H1 (cell line): ENCODE measurements at regions not wholly inside any gene's neighbourhood (a gene's known extent, or its start where the extent isn't known, plus 50 kb on each side); places are given as distances from the start of the nearest gene placed in this dataset.

Experiments used
- CTCF ChIA-PET: fragments of 300-600 bp; sonication (Branson Sonifier 250); formaldehyde crosslinking; loops from one replicate; lab custom pipeline; 2021; ENCODE audit not compliant: partially characterized antibody; lab: Charles Lee
- POLR2A ChIA-PET: fragments of 300-600 bp; sonication (Branson Sonifier 250); formaldehyde crosslinking; loops from one replicate; lab custom pipeline; 2021; ENCODE audit warnings: inconsistent platforms; ENCODE audit not compliant: partially characterized antibody; lab: Charles Lee
- DNase-seq, 2 experiments: peaks; one replicate each; pipeline versions ENCODE4 v3.0.0 to v3.0.0-alpha.2; 2010 to 2022; ENCODE audit warnings: low spot score in 2 of 2, low read depth in 1 of 2, mixed read lengths in 1 of 2
- FAIRE-seq: peaks from 2 replicates; lab custom pipeline; 2011; peaks lifted over from hg19 to GRCh38; lab: Jason Lieb, UNC
- H2AFZ ChIP-seq: 2 replicates; pipeline ENCODE4 v1.8.1; 2012; ENCODE audit warnings: low read length, inconsistent platforms
- H2AK5ac ChIP-seq: 2 replicates; pipeline ENCODE4 v1.6.1; 2013; ENCODE audit warnings: low read depth, low read length
- H2BK120ac ChIP-seq: replicated peaks from 2 replicates; pipeline ENCODE3; 2013; ENCODE audit warnings: low read depth, low read length, inconsistent platforms
- H2BK12ac ChIP-seq: 2 replicates; pipeline ENCODE4 v1.6.1; 2013; ENCODE audit warnings: low read depth, low read length
- H2BK15ac ChIP-seq: 2 replicates; pipeline ENCODE4 v1.6.1; 2013; ENCODE audit warnings: low read length
- H2BK20ac ChIP-seq: 2 replicates; pipeline ENCODE4 v1.6.1; 2013; ENCODE audit warnings: low read length
- H2BK5ac ChIP-seq: 2 replicates; pipeline ENCODE4 v1.6.1; 2013; ENCODE audit warnings: low read depth, low read length
- H3K14ac ChIP-seq: 2 replicates; pipeline ENCODE4 v1.6.1; 2013; ENCODE audit warnings: inconsistent platforms; ENCODE audit not compliant: insufficient read length
- H3K18ac ChIP-seq: 2 replicates; pipeline ENCODE4 v1.6.1; 2013; ENCODE audit warnings: low read length; ENCODE audit errors: extremely low read depth
- H3K23ac ChIP-seq: 2 replicates; pipeline ENCODE4 v1.6.1; 2013; ENCODE audit warnings: inconsistent platforms; ENCODE audit not compliant: insufficient read length
- H3K23me2 ChIP-seq: 2 replicates; pipeline ENCODE4 v1.6.1; 2013; ENCODE audit warnings: low read depth, low read length
- H3K27ac ChIP-seq: 2 replicates; pipeline ENCODE4 v1.6.1; 2011; ENCODE audit warnings: low read depth, low read length, inconsistent platforms
- H3K27me3 ChIP-seq, 4 experiments: replicated peaks in 1 of 4; 1 replicate in 1 of 4; 2 replicates in 3 of 4; pipeline versions ENCODE4 v1.6.1 to v1.8.1; 2011 to 2013; ENCODE audit warnings: low read length in 3 of 4, mild to moderate bottlenecking in 3 of 4, inconsistent platforms in 2 of 4, mixed read lengths in 2 of 4, moderate library complexity in 1 of 4; ENCODE audit not compliant: control insufficient read depth in 3 of 4, insufficient read depth in 3 of 4; ENCODE audit errors: extremely low read depth in 1 of 4
- H3K36me3 ChIP-seq, 4 experiments: 2 replicates each; pipeline versions ENCODE4 v1.6.1 to v1.8.1; 2011 to 2013; ENCODE audit warnings: mild to moderate bottlenecking in 4 of 4, low read length in 3 of 4, moderate library complexity in 2 of 4, control low read depth in 1 of 4, inconsistent platforms in 1 of 4; ENCODE audit not compliant: insufficient read depth in 4 of 4, control insufficient read depth in 2 of 4
- H3K4ac ChIP-seq: replicated peaks from 2 replicates; pipeline ENCODE3; 2013; ENCODE audit warnings: low read length, low read depth, mixed read lengths, inconsistent platforms; ENCODE audit not compliant: insufficient read length
- H3K4me1 ChIP-seq, 4 experiments: replicated peaks in 1 of 4; 1 replicate in 1 of 4; 2 replicates in 3 of 4; pipeline versions ENCODE4 v1.6.1 to v1.8.1; 2011 to 2013; ENCODE audit warnings: low read length in 3 of 4, inconsistent platforms in 2 of 4, mixed read lengths in 1 of 4; ENCODE audit not compliant: insufficient read depth in 4 of 4, control insufficient read depth in 3 of 4
- H3K4me2 ChIP-seq, 2 experiments: 2 replicates each; pipeline versions ENCODE4 v1.6.1 to v1.8.1; 2011 to 2013; ENCODE audit warnings: low read depth in 2 of 2, low read length in 2 of 2, control low read depth in 1 of 2, inconsistent platforms in 1 of 2, mild to moderate bottlenecking in 1 of 2; ENCODE audit not compliant: insufficient read depth in 1 of 2
- H3K4me3 ChIP-seq, 4 experiments: fragments of 200-600, 300-600 bp in 1 of 4; sonication (generic), shearing (Covaris generic), sonication (Bioruptor Twin) in 1 of 4; 2 replicates each; pipeline versions ENCODE4 v1.5.1 to v1.8.1; 2011 to 2016; ENCODE audit warnings: low read length in 4 of 4, low read depth in 3 of 4, control low read depth in 2 of 4, inconsistent platforms in 2 of 4, mild to moderate bottlenecking in 2 of 4, mixed read lengths in 1 of 4, moderate library complexity in 1 of 4; ENCODE audit not compliant: insufficient read depth in 2 of 4; ENCODE audit errors: extremely low read depth in 1 of 4
- H3K56ac ChIP-seq: replicated peaks from 2 replicates; pipeline ENCODE3; 2013; ENCODE audit warnings: low read depth, mild to moderate bottlenecking, mixed read lengths, low read length, inconsistent platforms; ENCODE audit not compliant: insufficient read length
- H3K79me1 ChIP-seq: 2 replicates; pipeline ENCODE4 v1.6.1; 2013; ENCODE audit warnings: low read depth, low read length, control low read depth
- H3K79me2 ChIP-seq, 2 experiments: 2 replicates each; pipeline versions ENCODE4 v1.6.1 to v1.8.1; 2012 to 2013; ENCODE audit warnings: low read length in 2 of 2, mild to moderate bottlenecking in 2 of 2, inconsistent platforms in 1 of 2; ENCODE audit not compliant: insufficient read depth in 2 of 2, control insufficient read depth in 1 of 2
- H3K9ac ChIP-seq, 4 experiments: replicated peaks in 1 of 4; 1 replicate in 1 of 4; 2 replicates in 3 of 4; pipeline versions ENCODE4 v1.6.1 to v1.8.1; 2011 to 2013; ENCODE audit warnings: low read depth in 3 of 4, low read length in 3 of 4, control low read depth in 2 of 4, mild to moderate bottlenecking in 2 of 4, moderate library complexity in 2 of 4, inconsistent platforms in 1 of 4; ENCODE audit errors: extremely low read depth in 1 of 4
- H3K9me3 ChIP-seq, 2 experiments: 2 replicates each; pipeline versions ENCODE4 v1.6.1 to v1.8.1; 2012 to 2013; ENCODE audit warnings: mild to moderate bottlenecking in 2 of 2, moderate library complexity in 2 of 2, control low read depth in 1 of 2, inconsistent platforms in 1 of 2, low read depth in 1 of 2, low read length in 1 of 2, mixed read lengths in 1 of 2; ENCODE audit not compliant: insufficient read depth in 2 of 2
- H4K20me1 ChIP-seq, 2 experiments: replicated peaks in 1 of 2; 2 replicates each; pipeline versions ENCODE3 to v1.8.1; 2011 to 2013; ENCODE audit warnings: inconsistent platforms in 2 of 2, low read length in 2 of 2, mild to moderate bottlenecking in 1 of 2; ENCODE audit not compliant: insufficient read depth in 2 of 2, control insufficient read depth in 1 of 2
- H4K5ac ChIP-seq: 2 replicates; pipeline ENCODE4 v1.6.1; 2013; ENCODE audit warnings: low read length, low read depth, mixed read lengths, inconsistent platforms; ENCODE audit not compliant: insufficient read length
- H4K8ac ChIP-seq: 2 replicates; pipeline ENCODE4 v1.8.0; 2013; ENCODE audit warnings: mild to moderate bottlenecking, moderate library complexity, low read length, inconsistent platforms; ENCODE audit not compliant: insufficient read depth; ENCODE audit errors: extremely low read depth
- H4K91ac ChIP-seq: replicated peaks from 2 replicates; pipeline ENCODE3; 2013; ENCODE audit warnings: low read length, mixed read lengths, inconsistent platforms; ENCODE audit not compliant: insufficient read length
- BRCA1 ChIP-seq: IDR thresholded peaks from 2 replicates; pipeline ENCODE4 v1.6.1; 2012; ENCODE audit warnings: low read depth, low read length, improper control_type of control experiment
- CHD2 ChIP-seq: IDR thresholded peaks from 2 replicates; pipeline ENCODE4 v1.6.1; 2012; ENCODE audit warnings: low read length, improper control_type of control experiment
- CREB1 ChIP-seq: IDR thresholded peaks from 2 replicates; pipeline ENCODE4 v1.6.1; 2012; ENCODE audit warnings: inconsistent platforms
- EGR1 ChIP-seq: IDR thresholded peaks from 2 replicates; pipeline ENCODE4 v1.6.1; 2011; ENCODE audit warnings: low read depth, low read length, borderline replicate concordance
- HDAC2 ChIP-seq, 2 experiments: fragments of 300-600 bp in 1 of 2; sonication (generic) in 1 of 2; IDR thresholded peaks; 2 replicates each; pipeline ENCODE4 v1.6.1; 2011 to 2012; ENCODE audit warnings: low read depth in 2 of 2, low read length in 2 of 2, mild to moderate bottlenecking in 2 of 2, moderate library complexity in 2 of 2, borderline replicate concordance in 1 of 2, inconsistent platforms in 1 of 2
- KDM4A ChIP-seq: IDR thresholded peaks from one replicate; pipeline ENCODE4 v1.7.1; 2012; ENCODE audit warnings: low read depth, mild to moderate bottlenecking, moderate library complexity, low read length, inconsistent platforms; ENCODE audit not compliant: severe bottlenecking
- KDM5A ChIP-seq: fragments of 200-600 bp; IDR thresholded peaks from 2 replicates; pipeline ENCODE4 v1.7.1; 2012; ENCODE audit warnings: mild to moderate bottlenecking, low read length, inconsistent platforms, mixed read lengths
- MAFK ChIP-seq: IDR thresholded peaks from 2 replicates; pipeline ENCODE4 v1.6.1; 2012; ENCODE audit warnings: low read depth, mild to moderate bottlenecking, improper control_type of control experiment, low read length
- RFX5 ChIP-seq: IDR thresholded peaks from 2 replicates; pipeline ENCODE4 v1.6.1; 2011; ENCODE audit warnings: low read depth, low read length, improper control_type of control experiment, borderline replicate concordance
- RNF2 ChIP-seq: fragments of 200-900, 300-1000 bp; sonication (generic); IDR thresholded peaks from 2 replicates; pipeline ENCODE4 v1.7.1; 2016; ENCODE audit warnings: borderline replicate concordance, low read depth, mild to moderate bottlenecking, antibody characterized with exemption, low read length; ENCODE audit not compliant: poor library complexity, severe bottlenecking; ENCODE audit errors: missing control alignments
- SIN3A ChIP-seq, 2 experiments: IDR thresholded peaks in 1 of 2; conservative IDR thresholded peaks in 1 of 2; 2 replicates each; pipeline ENCODE4 v1.6.1; 2011 to 2012; ENCODE audit warnings: low read length in 2 of 2, improper control_type of control experiment in 1 of 2, low read depth in 1 of 2, mild to moderate bottlenecking in 1 of 2
- SIRT6 ChIP-seq: IDR thresholded peaks from one replicate; pipeline ENCODE4 v1.7.1; 2012; ENCODE audit warnings: low read length, inconsistent platforms
- WGBS, 2 experiments: shearing (Covaris generic) in 1 of 2; methylation state at CpG; one replicate each; pipeline versions ENCODE4 v1.1.6 to v1.1.7; 2013 to 2015; ENCODE audit warnings: low lambda C conversion rate in 2 of 2, mixed read lengths in 2 of 2, inconsistent platforms in 1 of 2, low coverage in 1 of 2, missing lambda C conversion rate in 1 of 2; ENCODE audit not compliant: insufficient replicate concordance in 2 of 2, insufficient coverage in 1 of 2, insufficient read length in 1 of 2; ENCODE audit errors: extremely low coverage in 1 of 2, missing lambda C conversion rate in 1 of 2; 5-methylcytosine and 5-hydroxymethylcytosine counted together

GRCh38 chr14:87783071-87783470 lies 209.9 kb downstream of the GALC start (continued):
- TF ChIP-seq EGR1, result no peak

DNA sequence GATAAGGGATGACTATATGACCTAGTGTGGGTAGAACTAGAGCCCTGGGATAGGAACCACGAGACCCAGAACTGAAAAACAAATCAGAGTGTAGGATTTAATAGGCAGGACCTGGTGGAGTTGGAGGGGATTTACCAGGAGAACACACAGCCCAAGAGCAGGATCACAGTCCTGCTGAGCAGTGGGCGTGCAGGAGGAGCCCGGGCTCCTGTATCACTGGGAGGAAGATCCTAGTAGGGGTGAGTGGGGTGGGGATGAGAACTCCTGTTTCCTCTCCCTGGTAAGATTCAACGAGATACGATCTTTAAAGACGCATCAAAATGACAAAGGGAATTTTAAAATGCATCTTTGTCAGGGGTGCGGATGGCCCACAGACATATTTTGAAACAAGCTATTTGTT lies 220.1 kb downstream of the GALC start:
- H4K20me1 ChIP-seq, result no peaks in the 10 kb centered on the region
- H2BK5ac ChIP-seq, result no peak overlapping the region
- FAIRE-seq (no peak), DNase-seq (no peak)
- H3K9ac ChIP-seq, result no peak overlapping the region
- H2BK12ac ChIP-seq, result no peak overlapping the region
- H2AFZ ChIP-seq, result peak overlapping the region; percentile 56; the same call in 1 of the 2 replicates
- ChIA-PET POLR2A (no interaction called here), CTCF (no interaction called here)
- no peak overlapping the region for H2AK5ac ChIP-seq
- no peak overlapping the region for H2BK120ac ChIP-seq
- H3K9me3 ChIP-seq, result peaks cover 0 to 5% of the 10 kb centered on the region in 2 experiments; a peak in 1 of 4 replicates
- H3K4ac ChIP-seq, result no peak overlapping the region
- H3K4me2 ChIP-seq, result no peak overlapping the region
- 76% methylated on average over 7 of the region's 7 CpGs; no CpG with 5 or more reads in 1 of the 2 experiments for WGBS, 2 experiments
- no peak overlapping the region for H3K4me3 ChIP-seq
- no peak overlapping the region for H4K91ac ChIP-seq
- H4K8ac ChIP-seq, result no peak overlapping the region
- no peak overlapping the region for H4K5ac ChIP-seq
- H3K18ac ChIP-seq, result no peak overlapping the region
- H3K79me1 ChIP-seq, result no peaks in the 10 kb centered on the region
- H3K23ac ChIP-seq, result no peak overlapping the region
- H3K27me3 ChIP-seq, result no peaks in the 10 kb centered on the region
- no peak overlapping the region for H3K27ac ChIP-seq
- H2BK20ac ChIP-seq, result no peak overlapping the region
- H3K36me3 ChIP-seq, result no peaks in the 10 kb centered on the region
- H2BK15ac ChIP-seq, result no peak overlapping the region
- no peaks in the 10 kb centered on the region for H3K79me2 ChIP-seq
- TF ChIP-seq RFX5 (no peak), SIRT6 (no peak), CREB1 (no peak), RNF2 (no peak), SIN3A (conservative IDR thresholded peaks at IDR 0.05 in 1 of 2, IDR thresholded peaks at IDR 0.05 in 1 of 2; ENCODE audit: low read depth in 1 of 2, low read length in 2 of 2) (no peak), KDM4A (no peak), HDAC2 (IDR thresholded peaks at IDR 0.05; ENCODE audit: borderline replicate concordance in 1 of 2, low read depth in 2 of 2, low read length in 2 of 2) (no peak), BRCA1 (no peak), CHD2 (no peak), KDM5A (no peak), MAFK (no peak)
- H3K56ac ChIP-seq, result no peak overlapping the region
- no peaks in the 10 kb centered on the region for H3K23me2 ChIP-seq
- no peaks in the 10 kb centered on the region for H3K4me1 ChIP-seq
- H3K14ac ChIP-seq, result no peak overlapping the region
